GM21528 (cell line): ENCODE measurements at regions not wholly inside any gene's neighbourhood (a gene's known extent, or its start where the extent isn't known, plus 50 kb on each side); places are given as distances from the start of the nearest gene placed in this dataset.

ENCODE experiments used
- ATAC-seq: cut with Tn5 transposase; IDR thresholded peaks from one replicate; pipeline ENCODE4 v1.9.1; 2021; ENCODE audit warnings: mild to moderate bottlenecking, moderate library complexity; ENCODE audit not compliant: unreplicated experiment, low FRiP score

GRCh38 chr15:66848116-66848515 lies 146.1 kb downstream of the SMAD6 start:
- no peak for ATAC-seq

- ATAC-seq: no peak
Measured at GRCh38 chr15:66848686-66849392, 146.8 kb downstream of the SMAD6 start.

DNA sequence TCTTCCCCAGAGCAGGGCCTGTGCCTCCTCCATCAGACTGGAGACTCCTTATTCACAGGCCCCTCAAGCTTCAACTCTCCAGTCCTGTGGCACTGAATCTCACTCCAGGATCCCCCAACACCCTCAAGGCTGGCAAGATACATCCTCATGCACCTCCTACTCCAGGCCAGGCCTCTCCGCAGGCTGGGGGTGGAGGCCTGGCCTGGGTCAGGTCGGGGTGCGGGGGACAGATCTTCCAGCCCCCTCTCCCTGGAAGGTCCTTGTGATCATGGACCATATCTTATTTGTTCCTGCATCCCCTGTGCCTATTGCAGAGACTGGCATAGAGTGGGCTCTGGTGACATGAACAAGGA lies 147.3 kb downstream of the SMAD6 start:
- no peak for ATAC-seq

GRCh38 chr15:66849746-66850077 lies 147.7 kb downstream of the SMAD6 start:
- ATAC-seq: no peak

- ATAC-seq: no peak
Measured at GRCh38 chr15:66850078-66850991, 148.3 kb downstream of the SMAD6 start.

DNA sequence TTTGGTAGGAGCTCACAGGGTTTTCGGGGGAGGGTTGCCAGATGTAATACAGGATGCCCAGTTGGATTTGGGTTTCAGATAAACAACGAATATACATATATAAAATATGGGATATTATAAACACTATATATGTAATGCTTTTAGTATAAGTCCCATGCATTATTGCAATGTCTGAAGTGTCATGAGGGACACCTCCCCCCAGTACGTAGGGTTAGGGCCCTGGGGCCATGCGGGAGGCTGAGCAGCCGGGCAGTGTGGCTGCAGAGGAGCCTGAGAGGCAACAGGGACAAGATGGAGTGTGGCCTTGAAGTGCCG lies 148.9 kb downstream of the SMAD6 start:
- no peak for ATAC-seq

- ATAC-seq: peak; percentile 65
Measured at GRCh38 chr15:66851311-66852063, 149.5 kb downstream of the SMAD6 start.

DNA sequence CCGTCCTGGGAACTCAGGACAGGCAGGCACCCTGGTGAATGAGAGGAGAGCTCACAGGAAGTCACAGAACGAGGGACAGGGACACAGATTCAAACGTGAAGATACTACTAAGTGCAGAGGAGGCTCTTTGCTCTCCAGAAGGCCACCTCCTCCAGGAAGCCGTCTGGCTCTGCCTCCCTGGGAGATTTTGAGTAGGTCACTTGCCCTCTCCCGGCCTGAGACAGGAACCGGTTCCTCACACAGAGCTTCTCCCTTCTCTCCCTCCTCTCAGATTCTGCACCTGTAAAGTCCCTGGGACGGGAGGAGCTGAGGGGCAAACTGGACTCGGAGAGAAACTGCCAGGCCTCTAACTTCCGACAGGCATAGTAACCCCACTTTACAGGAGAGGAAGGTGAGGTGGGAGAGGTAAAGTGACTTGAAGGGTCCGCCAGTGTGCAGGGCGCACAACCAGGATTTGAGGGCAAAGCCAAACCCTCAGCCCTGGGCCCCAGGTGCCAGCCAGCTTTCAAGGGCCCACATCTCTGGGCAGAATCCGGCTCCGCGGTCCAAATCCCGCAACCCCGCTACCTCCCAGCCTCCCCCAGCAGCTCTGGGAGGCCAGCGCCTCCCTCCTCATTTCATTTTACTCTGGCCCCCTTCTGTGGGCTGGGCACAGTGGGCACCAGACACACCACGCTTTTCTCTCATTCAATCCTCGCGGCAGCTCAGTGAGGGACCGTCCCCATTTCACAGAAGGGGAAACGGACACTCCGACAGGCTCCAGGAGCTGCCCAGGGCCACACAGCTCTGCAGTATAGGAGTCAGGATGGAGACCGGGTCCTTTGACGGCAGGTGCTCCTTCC lies 150.2 kb downstream of the SMAD6 start:
- no peak for ATAC-seq

- no peak for ATAC-seq
Measured at GRCh38 chr15:66854012-66854965, 152.3 kb downstream of the SMAD6 start.

GRCh38 chr15:66855041-66855440 lies 153.0 kb downstream of the SMAD6 start:
- no peak for ATAC-seq

- no peak for ATAC-seq
Measured at GRCh38 chr15:66857694-66858093, 155.7 kb downstream of the SMAD6 start.

GRCh38 chr15:66858423-66859207 lies 156.6 kb downstream of the SMAD6 start:
- ATAC-seq: no peak

DNA sequence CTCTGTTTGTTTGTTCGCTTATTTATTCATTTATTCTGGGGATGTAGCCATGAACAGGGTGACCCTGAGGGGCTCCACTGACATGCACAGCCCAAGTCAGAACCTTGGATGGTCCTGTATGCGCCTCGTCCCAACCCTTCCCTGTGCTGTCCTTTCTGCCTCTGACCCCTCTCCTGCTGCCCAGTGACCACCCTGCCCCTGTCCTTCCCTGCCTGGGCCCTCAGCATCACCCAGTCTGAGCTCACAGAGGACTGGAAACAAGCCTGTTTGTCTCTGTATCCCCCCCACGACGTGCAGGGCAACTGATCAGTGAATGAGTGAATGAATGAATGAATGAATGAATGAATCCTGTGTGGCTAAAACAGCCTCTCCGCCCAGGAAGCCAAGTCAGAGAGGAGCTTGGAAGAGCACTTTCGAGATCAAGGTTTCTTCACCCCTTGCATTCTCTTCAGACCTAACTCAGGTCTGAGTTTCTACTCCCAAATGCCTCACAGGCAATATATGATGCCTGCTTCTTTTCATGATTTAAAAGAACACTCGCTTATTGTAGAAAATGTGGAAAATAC lies 157.7 kb downstream of the SMAD6 start:
- ATAC-seq: no peak

GRCh38 chr15:66860844-66861243 lies 158.8 kb downstream of the SMAD6 start:
- no peak for ATAC-seq

DNA sequence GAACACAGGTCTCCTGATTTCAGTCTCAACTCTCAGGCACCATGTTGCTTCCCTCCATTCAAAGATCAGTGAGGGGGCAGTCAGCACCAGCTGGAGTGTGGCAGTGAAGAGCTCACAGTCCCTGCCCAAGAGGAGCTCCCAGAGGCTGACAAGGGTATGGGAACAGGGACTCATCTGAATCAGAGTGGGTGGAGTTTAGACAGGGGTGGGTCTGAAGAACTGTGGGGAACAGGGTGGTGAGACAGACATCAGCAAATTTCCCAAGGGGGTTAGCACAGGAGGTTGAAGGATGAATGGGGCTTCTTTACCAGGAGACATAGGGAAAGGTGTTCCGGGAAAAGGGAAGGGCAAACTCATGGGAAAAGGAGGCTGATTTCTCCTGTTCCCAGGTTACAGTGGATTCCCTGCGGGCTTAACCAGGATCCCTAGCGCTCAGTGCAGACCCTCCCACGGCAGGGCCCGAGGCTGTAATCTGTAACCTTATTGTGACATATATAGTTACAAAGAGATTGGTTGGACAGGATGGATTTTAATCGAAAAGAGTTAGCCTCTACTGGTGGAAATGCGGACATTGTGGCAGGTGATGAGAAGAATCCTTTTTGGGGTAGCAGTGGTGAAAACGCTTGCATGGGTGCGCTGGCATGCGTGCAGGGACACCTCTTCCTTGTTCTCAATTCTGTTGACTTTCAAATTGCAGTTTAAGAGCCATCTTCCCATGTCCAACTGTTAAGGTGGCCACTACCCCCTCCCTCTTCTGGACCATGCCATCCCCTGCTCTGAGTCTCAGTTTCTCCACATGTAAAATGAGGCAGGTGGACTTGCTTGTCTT lies 160.3 kb downstream of the SMAD6 start:
- ATAC-seq: no peak

DNA sequence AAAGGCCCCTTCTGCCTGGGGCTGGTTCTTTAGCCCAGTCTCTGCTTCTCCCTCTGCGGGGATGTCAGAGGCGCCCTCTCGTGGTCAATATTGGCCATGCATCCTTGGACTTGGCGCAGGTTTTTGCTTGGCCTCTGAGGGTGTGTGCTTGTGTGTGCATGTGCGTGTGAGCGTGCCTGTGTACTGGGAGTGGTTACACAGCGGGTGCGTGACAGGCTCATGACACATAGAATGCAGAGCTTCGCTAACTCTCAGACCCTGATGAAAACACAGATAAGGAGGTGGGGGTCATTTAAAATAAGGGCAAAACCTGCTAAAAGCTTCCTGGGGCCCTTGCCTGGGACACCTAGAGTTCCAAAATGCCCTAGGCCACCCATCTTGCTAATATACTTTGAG lies 160.9 kb downstream of the SMAD6 start:
- peak; percentile 52 for ATAC-seq

- ATAC-seq: no peak
Measured at GRCh38 chr15:66863390-66864085, 161.5 kb downstream of the SMAD6 start.
